Fibroblast of villous mesenchyme (primary cell): ENCODE measurements at regions not wholly inside any gene's neighbourhood (a gene's known extent, or its start where the extent isn't known, plus 50 kb on each side); places are given as distances from the start of the nearest gene placed in this dataset.
"Not testable (repeated sequence)": the region's sequence is repeated elsewhere in the genome, so short reads cannot be mapped to it uniquely, and the experiment has no call there.

Experiments
- DNase-seq: peaks from one replicate; pipeline ENCODE4 v3.0.0-alpha.2; 2010; ENCODE audit warnings: low read depth
- H3K4me3 ChIP-seq: 2 replicates; pipeline ENCODE4 v1.5.1; 2011; ENCODE audit warnings: low read depth, mild to moderate bottlenecking, low read length
- TF ChIP-seq, protein P1 (sequence below): IDR thresholded peaks from 2 replicates; pipeline ENCODE4 v1.5.1; 2012; ENCODE audit warnings: low read depth, mild to moderate bottlenecking, low read length; ENCODE audit not compliant: insufficient read depth

DNA sequence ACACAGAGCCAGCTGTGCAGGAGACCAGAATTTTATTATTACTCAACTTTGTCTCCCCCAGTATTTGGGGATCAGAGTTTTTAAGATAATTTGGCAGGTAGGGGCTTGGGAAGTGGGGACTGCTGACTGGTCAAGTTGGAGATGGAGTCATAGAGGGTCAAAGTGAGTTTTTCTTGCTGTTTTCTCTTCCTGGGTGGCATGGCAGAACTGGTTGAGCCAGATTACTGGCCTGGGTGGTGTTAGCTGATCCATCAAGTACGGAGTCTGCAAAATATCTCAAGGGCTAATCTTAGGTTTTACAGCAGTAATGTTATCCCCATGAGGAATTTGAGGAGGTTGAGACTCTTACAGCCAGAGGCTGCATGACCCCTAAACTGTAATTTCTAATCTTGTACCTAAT lies 153.5 kb downstream of the OR4C45 start:
- H3K4me3 ChIP-seq, result no peak overlapping the region
- TF ChIP-seq, protein P1, sequence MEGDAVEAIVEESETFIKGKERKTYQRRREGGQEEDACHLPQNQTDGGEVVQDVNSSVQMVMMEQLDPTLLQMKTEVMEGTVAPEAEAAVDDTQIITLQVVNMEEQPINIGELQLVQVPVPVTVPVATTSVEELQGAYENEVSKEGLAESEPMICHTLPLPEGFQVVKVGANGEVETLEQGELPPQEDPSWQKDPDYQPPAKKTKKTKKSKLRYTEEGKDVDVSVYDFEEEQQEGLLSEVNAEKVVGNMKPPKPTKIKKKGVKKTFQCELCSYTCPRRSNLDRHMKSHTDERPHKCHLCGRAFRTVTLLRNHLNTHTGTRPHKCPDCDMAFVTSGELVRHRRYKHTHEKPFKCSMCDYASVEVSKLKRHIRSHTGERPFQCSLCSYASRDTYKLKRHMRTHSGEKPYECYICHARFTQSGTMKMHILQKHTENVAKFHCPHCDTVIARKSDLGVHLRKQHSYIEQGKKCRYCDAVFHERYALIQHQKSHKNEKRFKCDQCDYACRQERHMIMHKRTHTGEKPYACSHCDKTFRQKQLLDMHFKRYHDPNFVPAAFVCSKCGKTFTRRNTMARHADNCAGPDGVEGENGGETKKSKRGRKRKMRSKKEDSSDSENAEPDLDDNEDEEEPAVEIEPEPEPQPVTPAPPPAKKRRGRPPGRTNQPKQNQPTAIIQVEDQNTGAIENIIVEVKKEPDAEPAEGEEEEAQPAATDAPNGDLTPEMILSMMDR, result no peak
- DNase-seq, result no peak

GRCh38 chr11:50187220-50187619 lies 154.5 kb downstream of the OR4C45 start:
- H3K4me3 ChIP-seq, result no peak overlapping the region
- TF ChIP-seq, protein P1, result no peak
- DNase-seq, result no peak

- DNase-seq, result no peak
- TF ChIP-seq, protein P1, result no peak
Observed at GRCh38 chr11:50188040-50188439, 155.4 kb downstream of the OR4C45 start.

DNA sequence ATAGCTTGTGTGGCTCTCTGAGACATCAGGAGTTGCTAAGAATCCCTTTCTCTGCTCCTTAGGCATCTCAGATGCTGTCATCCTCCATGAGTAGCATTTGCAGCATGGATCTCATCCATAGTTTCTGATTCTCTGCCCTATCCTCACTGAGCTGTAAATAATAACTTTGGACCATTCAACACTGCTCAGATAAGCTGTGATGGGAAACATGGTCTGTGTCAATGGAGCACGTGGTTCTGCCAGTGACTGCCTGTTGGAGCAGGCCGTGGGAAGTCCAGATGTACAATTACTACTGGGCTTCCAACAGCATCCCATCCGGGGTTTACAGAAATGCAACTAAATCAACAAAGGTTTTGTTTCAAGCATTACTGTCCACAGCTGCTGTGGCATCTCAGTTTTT lies 160.1 kb downstream of the OR4C45 start:
- no peak overlapping the region for H3K4me3 ChIP-seq
- DNase-seq, result no peak
- TF ChIP-seq, protein P1, result no peak

More at GRCh38 chr11:50188040-50188439, 155.4 kb downstream of the OR4C45 start:
- no peak overlapping the region for H3K4me3 ChIP-seq

DNA sequence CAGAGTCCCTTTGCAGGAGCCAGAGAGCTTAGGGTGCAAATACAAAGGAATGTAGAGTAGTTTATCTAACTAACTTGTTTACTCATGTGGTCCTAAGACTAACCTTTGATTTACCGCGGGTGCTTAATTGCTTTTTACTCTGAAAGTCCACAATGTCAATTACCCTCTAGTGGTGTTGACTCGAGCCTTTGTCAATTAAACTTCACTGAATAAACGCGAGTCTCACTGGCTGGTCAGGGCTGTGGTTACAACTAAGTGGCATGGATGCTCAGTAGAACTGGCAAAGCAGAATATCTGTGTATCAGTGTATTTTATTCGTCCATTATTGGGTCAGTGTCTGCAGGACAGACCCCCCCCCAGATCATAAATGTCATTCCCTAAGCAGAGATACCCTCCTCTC lies 181.7 kb downstream of the OR4C45 start:
- DNase-seq, result no peak
- H3K4me3 ChIP-seq, result no peak overlapping the region
- TF ChIP-seq, protein P1, result no peak

DNA sequence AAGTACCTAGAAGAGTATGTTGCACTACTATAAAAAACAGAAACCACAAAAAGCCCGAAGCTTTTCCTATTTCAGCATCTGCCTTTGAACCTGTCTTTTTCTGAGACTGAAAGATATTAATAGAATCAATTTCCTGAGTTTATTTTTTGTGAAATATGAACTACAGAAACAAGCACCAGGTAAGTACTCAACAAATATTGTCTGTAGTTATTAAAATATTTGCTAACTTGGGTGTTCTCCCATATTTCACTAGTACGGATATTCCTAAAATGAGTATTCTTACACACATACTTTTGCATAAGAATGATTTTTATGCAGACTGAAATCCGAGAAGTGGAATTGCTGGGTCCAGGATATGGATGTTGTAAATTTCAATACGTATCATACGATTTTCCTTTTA lies 188.0 kb downstream of the OR4C45 start:
- no peak overlapping the region for H3K4me3 ChIP-seq
- no peak for DNase-seq
- TF ChIP-seq, protein P1, result no peak

DNA sequence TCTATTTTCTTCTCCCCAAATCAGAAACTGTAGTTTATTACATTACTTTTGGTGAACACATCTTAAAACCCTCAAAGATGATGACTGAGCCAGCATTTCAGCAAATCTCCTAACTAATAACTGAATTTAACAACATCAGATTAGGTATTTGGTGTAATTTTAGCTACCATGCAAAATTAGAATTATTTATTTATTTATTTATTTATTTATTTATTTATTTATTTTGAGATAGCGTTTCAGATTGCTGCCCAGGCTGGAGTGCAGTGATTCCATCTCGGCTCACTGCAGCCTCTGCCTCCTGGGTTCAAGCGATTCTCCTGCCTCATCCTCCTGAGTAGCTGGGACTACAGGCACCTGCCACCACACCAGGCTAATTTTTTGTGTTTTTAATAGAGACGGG lies 205.7 kb downstream of the OR4C45 start:
- H3K4me3 ChIP-seq, DNase-seq: not testable (repeated sequence)
